ENCODE measurements at regions not wholly inside any gene's neighbourhood (a gene's known extent, or its start where the extent isn't known, plus 50 kb on each side); places are given as distances from the start of the nearest gene placed in this dataset.

- ChIA-PET SMC1A (ENCODE audit: uncharacterized antibody, unreplicated experiment) (no interaction called here), POLR2A (interaction anchor here (0.8 kb wide), 1 partner anchor 132 kb away, joined by 3 read pairs; no protein-coding TSS in a partner anchor), CTCF (no interaction called here), RAD21 (ENCODE audit: unreplicated experiment) (no interaction called here)
- Histone ChIP-seq H3K27ac (ENCODE audit: control insufficient read depth, insufficient read depth) (no peak overlapping the region), H3K79me2 (ENCODE audit: control insufficient read depth, insufficient read depth, low read length) (no peaks in the 10 kb centered on the region), H3K4me3 (no peak overlapping the region), H4K20me1 (ENCODE audit: control insufficient read depth, insufficient read depth) (no peaks in the 10 kb centered on the region), H3K9ac (ENCODE audit: control insufficient read depth, insufficient read depth, low read length) (no peak overlapping the region), H3K4me1 (ENCODE audit: control insufficient read depth, insufficient read depth, low read length) (no peaks in the 10 kb centered on the region), H3K9me3 (replicated peaks; ENCODE audit: control insufficient read depth, insufficient read depth, low read length) (no peaks in the 10 kb centered on the region), H3K27me3 (replicated peaks in 1 of 2; ENCODE audit: control insufficient read depth in 2 of 2, insufficient read depth in 2 of 2, low read length in 1 of 2) (no peaks in the 10 kb centered on the region), H3K36me3 (ENCODE audit: control insufficient read depth in 2 of 2, insufficient read depth in 2 of 2, low read length in 1 of 2) (no peaks in the 10 kb centered on the region), H2AFZ (ENCODE audit: control insufficient read depth, low read depth, low read length) (no peak overlapping the region), H3K4me2 (ENCODE audit: control insufficient read depth, insufficient read depth) (no peak overlapping the region)
- TF ChIP-seq HDAC2 (IDR thresholded peaks at IDR 0.05): no peak
- TF ChIP-seq ETV6 (conservative IDR thresholded peaks at IDR 0.05 in 1 of 2, IDR thresholded peaks at IDR 0.05 in 1 of 2; ENCODE audit: borderline replicate concordance in 1 of 2, low read depth in 1 of 2): no peak
- TF ChIP-seq, protein P1, sequence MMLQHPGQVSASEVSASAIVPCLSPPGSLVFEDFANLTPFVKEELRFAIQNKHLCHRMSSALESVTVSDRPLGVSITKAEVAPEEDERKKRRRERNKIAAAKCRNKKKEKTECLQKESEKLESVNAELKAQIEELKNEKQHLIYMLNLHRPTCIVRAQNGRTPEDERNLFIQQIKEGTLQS (IDR thresholded peaks at IDR 0.05; ENCODE audit: borderline replicate concordance, extremely low read depth, low read depth, low read length): no peak
- no TSS peak for BruUV-seq (replicated peaks)
- FAIRE-seq (no peak), ATAC-seq (no peak), DNase-seq (ENCODE audit: low read depth, low spot score) (no peak)
- intact Hi-C loops (cut with micrococcal nuclease; ENCODE audit: unreplicated experiment): no loop called here
- in situ Hi-C loops (cut with MboI): no loop called here
- 27% methylated on average over 3 of the region's 3 CpGs for WGBS (ENCODE audit: insufficient coverage, insufficient replicate concordance, low lambda C conversion rate, missing lambda C conversion rate)
These were observed 464.7 kb upstream of the COX7C start for GRCh38 chr5:86152988-86153560.

- no peak overlapping the region for H3K4me3 ChIP-seq
- no peaks in the 10 kb centered on the region for H3K4me1 ChIP-seq (ENCODE audit: control insufficient read depth, insufficient read depth, low read length)
- H3K27me3 ChIP-seq (replicated peaks in 1 of 2; ENCODE audit: control insufficient read depth in 2 of 2, insufficient read depth in 2 of 2, low read length in 1 of 2): no peaks in the 10 kb centered on the region
- ChIA-PET SMC1A (ENCODE audit: uncharacterized antibody, unreplicated experiment) (interaction anchor here (1.0 kb wide), 1 partner anchor 30 kb away, joined by 4 read pairs; no protein-coding TSS in a partner anchor), CTCF (no interaction called here), RAD21 (ENCODE audit: unreplicated experiment) (no interaction called here), POLR2A (no interaction called here)
- no peak overlapping the region for H2AFZ ChIP-seq (ENCODE audit: control insufficient read depth, low read depth, low read length)
- ATAC-seq: no peak
- no peaks in the 10 kb centered on the region for H3K36me3 ChIP-seq (ENCODE audit: control insufficient read depth in 2 of 2, insufficient read depth in 2 of 2, low read length in 1 of 2)
- H4K20me1 ChIP-seq (ENCODE audit: control insufficient read depth, insufficient read depth): no peaks in the 10 kb centered on the region
- intact Hi-C loops (cut with micrococcal nuclease; ENCODE audit: unreplicated experiment): no loop called here
- in situ Hi-C loops (cut with MboI): no loop called here
- H3K9me3 ChIP-seq (replicated peaks; ENCODE audit: control insufficient read depth, insufficient read depth, low read length): no peaks in the 10 kb centered on the region
- TF ChIP-seq MYC (IDR thresholded peaks at IDR 0.05; ENCODE audit: insufficient read depth, insufficient read length, insufficient replicate concordance, low read length, severe bottlenecking) (no peak), SPI1 (IDR thresholded peaks at IDR 0.05; ENCODE audit: borderline replicate concordance, insufficient read depth, low read depth, low read length) (peak; percentile 21; the same call in 1 of the 2 replicates), TCF12 (IDR thresholded peaks at IDR 0.05; ENCODE audit: low read depth, low read length) (no peak)
- WGBS (ENCODE audit: insufficient coverage, insufficient replicate concordance, low lambda C conversion rate, missing lambda C conversion rate): 0% methylated on average over 3 of the region's 3 CpGs
- no TSS peak for BruUV-seq (replicated peaks)
- FAIRE-seq: no peak
- no peak overlapping the region for H3K27ac ChIP-seq (ENCODE audit: control insufficient read depth, insufficient read depth)
- no peak overlapping the region for H3K4me2 ChIP-seq (ENCODE audit: control insufficient read depth, insufficient read depth)
- H3K79me2 ChIP-seq (ENCODE audit: control insufficient read depth, insufficient read depth, low read length): no peaks in the 10 kb centered on the region
- H3K9ac ChIP-seq (ENCODE audit: control insufficient read depth, insufficient read depth, low read length): no peak overlapping the region
- DNase-seq (ENCODE audit: low read depth, low spot score): no peak
These were observed 461.9 kb upstream of the COX7C start for GRCh38 chr5:86155796-86156195.
